B cell (primary cell): ENCODE measurements at regions not wholly inside any gene's neighbourhood (a gene's known extent, or its start where the extent isn't known, plus 50 kb on each side); places are given as distances from the start of the nearest gene placed in this dataset.

Source experiments
- ATAC-seq: fragments of 200-7000 bp; cut with Tn5 transposase; one replicate; pipeline ENCODE4 v1.10.0; 2021; ENCODE audit warnings: low read depth, mild to moderate bottlenecking, moderate number of reproducible peaks, moderate library complexity
- CTCF ChIA-PET: fragments of 350-600 bp; sonication (Branson Sonifier 250); formaldehyde crosslinking; loops from one replicate; lab custom pipeline; 2021; ENCODE audit warnings: antibody characterized with exemption, inconsistent platforms; lab: Charles Lee
- POLR2A ChIA-PET: fragments of 350-600 bp; sonication (Branson Sonifier 250); formaldehyde crosslinking; loops from one replicate; lab custom pipeline; 2021; ENCODE audit warnings: antibody characterized with exemption; lab: Charles Lee
- DNase-seq: peaks from one replicate; pipeline ENCODE4 v3.0.0; 2013
- H2AFZ ChIP-seq: 2 replicates; pipeline ENCODE4 v1.6.1; 2012; ENCODE audit warnings: mild to moderate bottlenecking, low read depth, low read length; ENCODE audit not compliant: insufficient read depth, poor library complexity, severe bottlenecking
- H3K27ac ChIP-seq, 2 donors: 1 replicate in 1 of 2; 2 replicates in 1 of 2; pipeline ENCODE4 v1.5.1; 2012 to 2013; ENCODE audit warnings: low read length in 2 of 2, mild to moderate bottlenecking in 2 of 2, moderate library complexity in 1 of 2
- H3K27me3 ChIP-seq, 4 experiments: fragments of 200-600 bp in 1 of 4; sonication (generic) in 1 of 4; replicated peaks in 1 of 4; 1 replicate in 2 of 4; 2 replicates in 2 of 4; pipeline versions ENCODE4 v1.6.1 to v1.7.0; 2013 to 2016; ENCODE audit warnings: low read length in 3 of 4, mild to moderate bottlenecking in 2 of 4, mixed read lengths in 1 of 4, moderate library complexity in 1 of 4; ENCODE audit not compliant: insufficient read depth in 4 of 4, control insufficient read depth in 3 of 4; ENCODE audit errors: control extremely low read depth in 1 of 4
- H3K36me3 ChIP-seq, 2 experiments: replicated peaks in 1 of 2; 1 replicate in 1 of 2; 2 replicates in 1 of 2; pipeline versions ENCODE4 v1.6.1 to v1.7.1; 2013; ENCODE audit warnings: low read length in 1 of 2; ENCODE audit not compliant: insufficient read depth in 2 of 2, control insufficient read depth in 1 of 2; ENCODE audit errors: control extremely low read depth in 1 of 2, extremely low read depth in 1 of 2
- H3K4me1 ChIP-seq, 2 donors: fragments of 200-600 bp in 1 of 2; sonication (generic) in 1 of 2; 1 replicate in 1 of 2; 2 replicates in 1 of 2; pipeline versions ENCODE4 v1.5.1 to v1.6.1; 2013 to 2017; ENCODE audit warnings: low read length in 2 of 2; ENCODE audit not compliant: control insufficient read depth in 2 of 2, insufficient read depth in 2 of 2
- H3K4me2 ChIP-seq: replicated peaks from 2 replicates; pipeline ENCODE3; 2012; ENCODE audit warnings: mild to moderate bottlenecking, low read depth, low read length; ENCODE audit not compliant: poor library complexity, severe bottlenecking
- H3K4me3 ChIP-seq, 5 experiments: fragments of 200-600 bp in 1 of 5; sonication (generic) in 1 of 5; 1 replicate in 3 of 5; 2 replicates in 2 of 5; pipeline versions ENCODE4 v1.5.1 to v1.7.0; 2011 to 2016; ENCODE audit warnings: low read length in 4 of 5, mild to moderate bottlenecking in 4 of 5, low read depth in 2 of 5, control low read depth in 1 of 5, moderate library complexity in 1 of 5; ENCODE audit not compliant: insufficient read depth in 1 of 5; ENCODE audit errors: control extremely low read depth in 1 of 5, extremely low read depth in 1 of 5
- H3K79me2 ChIP-seq: fragments of 200-600 bp; sonication (generic); one replicate; pipeline ENCODE4 v1.6.0; 2016; ENCODE audit warnings: low read length; ENCODE audit not compliant: control insufficient read depth, insufficient read depth
- H3K9ac ChIP-seq: fragments of 200-600 bp; sonication (generic); 2 replicates; pipeline ENCODE4 v1.6.1; 2017; ENCODE audit warnings: mild to moderate bottlenecking, low read length, moderate library complexity
- H3K9me3 ChIP-seq, 3 donors: one replicate each; pipeline versions ENCODE4 v1.6.1 to v1.7.1; 2013; ENCODE audit warnings: low read length in 2 of 3; ENCODE audit not compliant: control insufficient read depth in 2 of 3, insufficient read depth in 1 of 3; ENCODE audit errors: control extremely low read depth in 1 of 3
- H4K20me1 ChIP-seq: 2 replicates; pipeline ENCODE4 v1.6.0; 2012; ENCODE audit warnings: mild to moderate bottlenecking, low read length; ENCODE audit not compliant: insufficient read depth, control insufficient read depth, poor library complexity, severe bottlenecking
- H3K27ac Mint-ChIP-seq: one replicate; pipeline ENCODE4 v1.8.0; 2021; ENCODE audit warnings: mixed read lengths
- H3K27me3 Mint-ChIP-seq: one replicate; pipeline ENCODE4 v1.8.0; 2021; ENCODE audit warnings: mixed read lengths
- H3K4me1 Mint-ChIP-seq: one replicate; pipeline ENCODE4 v1.8.0; 2021; ENCODE audit warnings: mixed read lengths
- H3K4me3 Mint-ChIP-seq: one replicate; pipeline ENCODE4 v1.8.0; 2021; ENCODE audit warnings: mixed read lengths
- H3K9me3 Mint-ChIP-seq: one replicate; pipeline ENCODE4 v1.8.0; 2022; ENCODE audit warnings: mixed read lengths; ENCODE audit not compliant: insufficient read depth
- EZH2 ChIP-seq: IDR thresholded peaks from 2 replicates; pipeline ENCODE4 v1.6.1; 2012; ENCODE audit warnings: borderline replicate concordance, low read depth, mild to moderate bottlenecking, moderate library complexity, low read length; ENCODE audit not compliant: insufficient read depth, poor library complexity, severe bottlenecking
- WGBS: methylation state at CpG from one replicate; pipeline ENCODE4 v1.1.5; 2013; ENCODE audit warnings: missing lambda C conversion rate; ENCODE audit not compliant: insufficient coverage; 5-methylcytosine and 5-hydroxymethylcytosine counted together
- intact Hi-C: fragments of 100-400 bp; cut with micrococcal nuclease; formaldehyde crosslinking; loops from one replicate; pipeline ENCODE4 v1.10.0; 2022
- TF ChIP-seq, protein P1 (sequence below): fragments of 200-600 bp; IDR thresholded peaks from one replicate; pipeline ENCODE4 v1.8.0; 2022; ENCODE audit warnings: antibody characterized with exemption, mild to moderate bottlenecking

DNA sequence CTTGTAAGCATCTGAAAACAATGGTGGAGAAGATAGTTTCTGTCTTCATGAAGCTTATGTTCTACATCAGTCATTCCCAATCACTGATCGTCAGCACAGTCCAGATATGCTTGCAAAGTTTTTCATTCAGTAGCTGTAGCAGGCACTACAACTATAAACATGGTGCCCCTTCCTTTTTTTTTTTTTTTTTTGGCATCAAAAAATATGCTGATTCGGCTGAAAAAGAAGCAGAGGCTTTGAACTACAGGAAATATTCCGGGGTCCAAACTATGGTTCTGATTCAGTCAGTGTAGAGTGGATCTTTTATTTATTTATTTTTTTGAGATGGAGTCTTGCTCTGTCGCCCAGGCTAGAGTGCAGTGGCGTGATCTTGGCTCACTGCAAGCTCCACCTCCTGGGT, 414.4 kb downstream of the OLFM4 start:
- no peak overlapping the region for H3K4me3 Mint-ChIP-seq
- H3K79me2 ChIP-seq = no peaks in the 10 kb centered on the region
- no peaks in the 10 kb centered on the region for H3K36me3 ChIP-seq
- H3K27me3 ChIP-seq = no peaks in the 10 kb centered on the region
- peaks cover 0 to 7% (median 0%) of the 10 kb centered on the region in 3 donors for H3K9me3 ChIP-seq
- ChIA-PET POLR2A (no interaction called here), CTCF (no interaction called here)
- H3K27me3 Mint-ChIP-seq = no peaks in the 10 kb centered on the region
- no peaks in the 10 kb centered on the region for H3K4me1 Mint-ChIP-seq
- no CpG with 5 or more reads among the region's 5 CpGs for WGBS
- no peak overlapping the region for H3K27ac ChIP-seq
- no peak for ATAC-seq
- H3K9ac ChIP-seq = no peak overlapping the region
- DNase-seq = no peak
- H2AFZ ChIP-seq = no peak overlapping the region
- intact Hi-C loops = no loop called here
- H3K4me1 ChIP-seq = no peaks in the 10 kb centered on the region
- no peak overlapping the region for H3K4me2 ChIP-seq
- TF ChIP-seq EZH2 = no peak
- TF ChIP-seq, protein P1, sequence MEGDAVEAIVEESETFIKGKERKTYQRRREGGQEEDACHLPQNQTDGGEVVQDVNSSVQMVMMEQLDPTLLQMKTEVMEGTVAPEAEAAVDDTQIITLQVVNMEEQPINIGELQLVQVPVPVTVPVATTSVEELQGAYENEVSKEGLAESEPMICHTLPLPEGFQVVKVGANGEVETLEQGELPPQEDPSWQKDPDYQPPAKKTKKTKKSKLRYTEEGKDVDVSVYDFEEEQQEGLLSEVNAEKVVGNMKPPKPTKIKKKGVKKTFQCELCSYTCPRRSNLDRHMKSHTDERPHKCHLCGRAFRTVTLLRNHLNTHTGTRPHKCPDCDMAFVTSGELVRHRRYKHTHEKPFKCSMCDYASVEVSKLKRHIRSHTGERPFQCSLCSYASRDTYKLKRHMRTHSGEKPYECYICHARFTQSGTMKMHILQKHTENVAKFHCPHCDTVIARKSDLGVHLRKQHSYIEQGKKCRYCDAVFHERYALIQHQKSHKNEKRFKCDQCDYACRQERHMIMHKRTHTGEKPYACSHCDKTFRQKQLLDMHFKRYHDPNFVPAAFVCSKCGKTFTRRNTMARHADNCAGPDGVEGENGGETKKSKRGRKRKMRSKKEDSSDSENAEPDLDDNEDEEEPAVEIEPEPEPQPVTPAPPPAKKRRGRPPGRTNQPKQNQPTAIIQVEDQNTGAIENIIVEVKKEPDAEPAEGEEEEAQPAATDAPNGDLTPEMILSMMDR = no peak
- no peak overlapping the region for H3K4me3 ChIP-seq
- no peaks in the 10 kb centered on the region for H3K9me3 Mint-ChIP-seq
- no peaks in the 10 kb centered on the region for H4K20me1 ChIP-seq
- H3K27ac Mint-ChIP-seq = no peak overlapping the region

- DNase-seq = no peak
- Histone ChIP-seq H3K27me3 (no peaks in the 10 kb centered on the region), H3K4me2 (no peak overlapping the region), H3K9me3 (peaks cover 0 to 12% (median 7%) of the 10 kb centered on the region in 3 donors), H3K9ac (no peak overlapping the region), H4K20me1 (no peaks in the 10 kb centered on the region), H3K79me2 (no peaks in the 10 kb centered on the region), H3K27ac (no peak overlapping the region), H3K36me3 (no peaks in the 10 kb centered on the region), H2AFZ (no peak overlapping the region), H3K4me1 (no peaks in the 10 kb centered on the region), H3K4me3 (no peak overlapping the region)
- no peak for TF ChIP-seq EZH2
- TF ChIP-seq, protein P1 = no peak
- ChIA-PET POLR2A (no interaction called here), CTCF (no interaction called here)
- Mint-ChIP-seq H3K27ac (no peak overlapping the region), H3K27me3 (no peaks in the 10 kb centered on the region), H3K9me3 (peaks cover 16% of the 10 kb centered on the region), H3K4me1 (no peaks in the 10 kb centered on the region), H3K4me3 (no peak overlapping the region)
- ATAC-seq = no peak
- intact Hi-C loops = no loop called here
- 60% methylated on average over 1 of the region's 1 CpG for WGBS
Measured at GRCh38 chr13:53445686-53446085, 417.1 kb downstream of the OLFM4 start.
